ENCODE measurements at regions not wholly inside any gene's neighbourhood (a gene's known extent, or its start where the extent isn't known, plus 50 kb on each side); places are given as distances from the start of the nearest gene placed in this dataset.

- TF ChIP-seq, protein P1, sequence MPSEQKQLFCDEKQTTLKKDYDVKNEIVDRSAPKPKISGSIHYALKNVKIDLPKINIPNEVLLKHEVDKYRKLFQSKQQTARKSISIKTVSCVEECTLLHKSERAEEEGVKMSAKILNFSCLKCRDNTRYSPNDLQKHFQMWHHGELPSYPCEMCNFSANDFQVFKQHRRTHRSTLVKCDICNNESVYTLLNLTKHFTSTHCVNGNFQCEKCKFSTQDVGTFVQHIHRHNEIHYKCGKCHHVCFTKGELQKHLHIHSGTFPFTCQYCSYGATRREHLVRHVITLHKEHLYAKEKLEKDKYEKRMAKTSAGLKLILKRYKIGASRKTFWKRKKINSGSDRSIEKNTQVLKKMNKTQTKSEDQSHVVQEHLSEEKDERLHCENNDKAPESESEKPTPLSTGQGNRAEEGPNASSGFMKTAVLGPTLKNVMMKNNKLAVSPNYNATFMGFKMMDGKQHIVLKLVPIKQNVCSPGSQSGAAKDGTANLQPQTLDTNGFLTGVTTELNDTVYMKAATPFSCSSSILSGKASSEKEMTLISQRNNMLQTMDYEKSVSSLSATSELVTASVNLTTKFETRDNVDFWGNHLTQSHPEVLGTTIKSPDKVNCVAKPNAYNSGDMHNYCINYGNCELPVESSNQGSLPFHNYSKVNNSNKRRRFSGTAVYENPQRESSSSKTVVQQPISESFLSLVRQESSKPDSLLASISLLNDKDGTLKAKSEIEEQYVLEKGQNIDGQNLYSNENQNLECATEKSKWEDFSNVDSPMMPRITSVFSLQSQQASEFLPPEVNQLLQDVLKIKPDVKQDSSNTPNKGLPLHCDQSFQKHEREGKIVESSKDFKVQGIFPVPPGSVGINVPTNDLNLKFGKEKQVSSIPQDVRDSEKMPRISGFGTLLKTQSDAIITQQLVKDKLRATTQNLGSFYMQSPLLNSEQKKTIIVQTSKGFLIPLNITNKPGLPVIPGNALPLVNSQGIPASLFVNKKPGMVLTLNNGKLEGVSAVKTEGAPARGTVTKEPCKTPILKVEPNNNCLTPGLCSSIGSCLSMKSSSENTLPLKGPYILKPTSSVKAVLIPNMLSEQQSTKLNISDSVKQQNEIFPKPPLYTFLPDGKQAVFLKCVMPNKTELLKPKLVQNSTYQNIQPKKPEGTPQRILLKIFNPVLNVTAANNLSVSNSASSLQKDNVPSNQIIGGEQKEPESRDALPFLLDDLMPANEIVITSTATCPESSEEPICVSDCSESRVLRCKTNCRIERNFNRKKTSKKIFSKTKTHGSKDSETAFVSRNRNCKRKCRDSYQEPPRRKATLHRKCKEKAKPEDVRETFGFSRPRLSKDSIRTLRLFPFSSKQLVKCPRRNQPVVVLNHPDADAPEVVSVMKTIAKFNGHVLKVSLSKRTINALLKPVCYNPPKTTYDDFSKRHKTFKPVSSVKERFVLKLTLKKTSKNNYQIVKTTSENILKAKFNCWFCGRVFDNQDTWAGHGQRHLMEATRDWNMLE (tag by site-specific recombination; conservative IDR thresholded peaks at IDR 0.05; ENCODE audit: low read depth) = no peak
- no peak for TF ChIP-seq ZNF548 (tag by site-specific recombination; IDR thresholded peaks at IDR 0.05)
Measured at GRCh38 chr22:47323518-47323917, 561.1 kb downstream of the TBC1D22A start (continued).

GRCh38 chr22:47322854-47323253, 560.4 kb downstream of the TBC1D22A start:
- Histone ChIP-seq H3K36me3 (ENCODE audit: control insufficient read depth in 2 of 2, insufficient read depth in 1 of 2, low read length in 2 of 2) (no peaks in the 10 kb centered on the region), H3K9me3 (ENCODE audit: control insufficient read depth, insufficient read depth, low read depth, low read length) (no peaks in the 10 kb centered on the region), H3K4me3 (ENCODE audit: low read depth, low read length) (no peak overlapping the region), H3K27ac (ENCODE audit: extremely low read depth, low read depth, low read length) (no peak overlapping the region), H3K4me1 (ENCODE audit: control insufficient read depth, insufficient read depth, low read length) (no peaks in the 10 kb centered on the region)
- POLR2A ChIA-PET = no interaction called here
- CTCF ChIA-PET = interaction anchor here (0.7 kb wide), 1 partner anchor 10 kb away, joined by 3 read pairs; no protein-coding TSS in a partner anchor
- TF ChIP-seq ZNF335 (tag by site-specific recombination; conservative IDR thresholded peaks at IDR 0.05) (no peak), ZBTB17 (tag by site-specific recombination; IDR thresholded peaks at IDR 0.05) (0 out of 2 replicates have a peak, but pooled peaks have one; percentile 34), ZNF704 (tag by site-specific recombination; IDR thresholded peaks at IDR 0.05) (no peak), ZNF140 (tag by site-specific recombination; IDR thresholded peaks at IDR 0.05) (peak; percentile 44; the same call in 1 of the 2 replicates)

GRCh38 chr22:47320560-47320959, 558.1 kb downstream of the TBC1D22A start:
- H3K27ac ChIP-seq (ENCODE audit: extremely low read depth, low read depth, low read length) = no peak overlapping the region
- no peaks in the 10 kb centered on the region for H3K9me3 ChIP-seq (ENCODE audit: control insufficient read depth, insufficient read depth, low read depth, low read length)
- no peak overlapping the region for H3K4me3 ChIP-seq (ENCODE audit: low read depth, low read length)
- H3K4me1 ChIP-seq (ENCODE audit: control insufficient read depth, insufficient read depth, low read length) = no peaks in the 10 kb centered on the region
- H3K36me3 ChIP-seq (ENCODE audit: control insufficient read depth in 2 of 2, insufficient read depth in 1 of 2, low read length in 2 of 2) = no peaks in the 10 kb centered on the region
- POLR2A ChIA-PET = no interaction called here
- TF ChIP-seq ZSCAN30 (tag by site-specific recombination; IDR thresholded peaks at IDR 0.05) (no peak), TRIM28 (IDR thresholded peaks at IDR 0.05; ENCODE audit: borderline replicate concordance, low read length) (0 out of 2 replicates have a peak, but pooled peaks have one; percentile 13), ZNF239 (tag by site-specific recombination; IDR thresholded peaks at IDR 0.05) (no peak), HIC1 (tag by site-specific recombination; IDR thresholded peaks at IDR 0.05) (no peak), SALL2 (tag by site-specific recombination; IDR thresholded peaks at IDR 0.05; ENCODE audit: borderline replicate concordance) (no peak), ZNF544 (tag by site-specific recombination; IDR thresholded peaks at IDR 0.05) (no peak), ZNF626 (tag by site-specific recombination; IDR thresholded peaks at IDR 0.05) (no peak), ZNF560 (tag by site-specific recombination; IDR thresholded peaks at IDR 0.05; ENCODE audit: borderline replicate concordance) (no peak)
- CTCF ChIA-PET = interaction anchor here (0.5 to 0.8 kb wide), 2 partner anchors 119 to 442 kb away, joined by 3 to 7 read pairs; no protein-coding TSS in a partner anchor
